ENCODE measurements at regions not wholly inside any gene's neighbourhood (a gene's known extent, or its start where the extent isn't known, plus 50 kb on each side); places are given as distances from the start of the nearest gene placed in this dataset.

GRCh38 chr3:30315447-30315846 is 291.0 kb upstream of the TGFBR2 start:
- Histone ChIP-seq H3K9me3 (no peaks in the 10 kb centered on the region), H3K36me3 (no peaks in the 10 kb centered on the region), H3K4me1 (ENCODE audit: control insufficient read depth in 1 of 2, low read depth in 2 of 2) (peaks cover 0 to 5% of the 10 kb centered on the region in 2 donors), H3K27me3 (replicated peaks; ENCODE audit: insufficient read depth) (no peaks in the 10 kb centered on the region), H3K27ac (no peak overlapping the region), H3K4me3 (no peak overlapping the region)
- ATAC-seq (ENCODE audit: insufficient number of reproducible peaks, low FRiP score, low read depth) (no peak), DNase-seq (ENCODE audit: low spot score) (no peak)
- TF ChIP-seq CTCF (IDR thresholded peaks at IDR 0.05): no peak

GRCh38 chr3:30317561-30317960 is 288.8 kb upstream of the TGFBR2 start:
- no peak for ATAC-seq (ENCODE audit: insufficient number of reproducible peaks, low FRiP score, low read depth)
- H3K36me3 ChIP-seq: no peaks in the 10 kb centered on the region
- TF ChIP-seq CTCF (IDR thresholded peaks at IDR 0.05): no peak

GRCh38 chr3:30318110-30318509 is 288.3 kb upstream of the TGFBR2 start:
- Histone ChIP-seq H3K36me3 (no peaks in the 10 kb centered on the region), H3K27ac (no peak overlapping the region), H3K9me3 (no peaks in the 10 kb centered on the region), H3K4me3 (no peak overlapping the region), H3K4me1 (ENCODE audit: control insufficient read depth in 1 of 2, low read depth in 2 of 2) (peaks cover 0 to 5% of the 10 kb centered on the region in 2 donors), H3K27me3 (replicated peaks; ENCODE audit: insufficient read depth) (no peaks in the 10 kb centered on the region)
- no peak for TF ChIP-seq CTCF (IDR thresholded peaks at IDR 0.05)
- ATAC-seq (ENCODE audit: insufficient number of reproducible peaks, low FRiP score, low read depth) (no peak), DNase-seq (ENCODE audit: low spot score) (no peak)

More at GRCh38 chr3:30317561-30317960, 288.8 kb upstream of the TGFBR2 start:
- Histone ChIP-seq H3K9me3 (no peaks in the 10 kb centered on the region), H3K4me1 (ENCODE audit: control insufficient read depth in 1 of 2, low read depth in 2 of 2) (peaks cover 0 to 5% of the 10 kb centered on the region in 2 donors), H3K27ac (no peak overlapping the region), H3K4me3 (no peak overlapping the region), H3K27me3 (replicated peaks; ENCODE audit: insufficient read depth) (no peaks in the 10 kb centered on the region)
- no peak for DNase-seq (ENCODE audit: low spot score)

- TF ChIP-seq CTCF (IDR thresholded peaks at IDR 0.05): no peak
- H3K4me3 ChIP-seq: no peak overlapping the region
- ATAC-seq (ENCODE audit: insufficient number of reproducible peaks, low FRiP score, low read depth) (peak; percentile 45), DNase-seq (ENCODE audit: low spot score) (no peak)
- peaks cover 0 to 5% of the 10 kb centered on the region in 2 donors for H3K4me1 ChIP-seq (ENCODE audit: control insufficient read depth in 1 of 2, low read depth in 2 of 2)
- no peaks in the 10 kb centered on the region for H3K9me3 ChIP-seq
- H3K27me3 ChIP-seq (replicated peaks; ENCODE audit: insufficient read depth): no peaks in the 10 kb centered on the region
- no peaks in the 10 kb centered on the region for H3K36me3 ChIP-seq
- H3K27ac ChIP-seq: no peak overlapping the region
Observed at GRCh38 chr3:30319713-30320112, 286.7 kb upstream of the TGFBR2 start.

- TF ChIP-seq CTCF (IDR thresholded peaks at IDR 0.05): no peak
- Histone ChIP-seq H3K27ac (no peak overlapping the region), H3K4me1 (ENCODE audit: control insufficient read depth in 1 of 2, low read depth in 2 of 2) (peaks cover 2 to 5% of the 10 kb centered on the region in 2 donors), H3K36me3 (no peaks in the 10 kb centered on the region), H3K4me3 (no peak overlapping the region), H3K27me3 (replicated peaks; ENCODE audit: insufficient read depth) (no peaks in the 10 kb centered on the region), H3K9me3 (no peaks in the 10 kb centered on the region)
- DNase-seq (ENCODE audit: low spot score) (no peak), ATAC-seq (ENCODE audit: insufficient number of reproducible peaks, low FRiP score, low read depth) (no peak)
Observed at GRCh38 chr3:30320392-30320791, 286.0 kb upstream of the TGFBR2 start.

All from thoracic aorta (tissue), 2 donors.